NT2/D1 (cell line): ENCODE measurements at regions not wholly inside any gene's neighbourhood (a gene's known extent, or its start where the extent isn't known, plus 50 kb on each side); places are given as distances from the start of the nearest gene placed in this dataset.

Experiments used
- SUZ12 ChIP-seq: IDR thresholded peaks from 2 replicates; pipeline ENCODE4 v1.6.1; 2011; ENCODE audit not compliant: insufficient read length, insufficient read depth; ENCODE audit errors: extremely low read depth
- YY1 ChIP-seq: IDR thresholded peaks from 2 replicates; pipeline ENCODE4 v1.6.1; 2011; ENCODE audit not compliant: insufficient read length, insufficient read depth
- ZNF274 ChIP-seq: IDR thresholded peaks from 2 replicates; pipeline ENCODE4 v1.6.1; 2011; ENCODE audit warnings: mild to moderate bottlenecking, low read depth, low read length

DNA sequence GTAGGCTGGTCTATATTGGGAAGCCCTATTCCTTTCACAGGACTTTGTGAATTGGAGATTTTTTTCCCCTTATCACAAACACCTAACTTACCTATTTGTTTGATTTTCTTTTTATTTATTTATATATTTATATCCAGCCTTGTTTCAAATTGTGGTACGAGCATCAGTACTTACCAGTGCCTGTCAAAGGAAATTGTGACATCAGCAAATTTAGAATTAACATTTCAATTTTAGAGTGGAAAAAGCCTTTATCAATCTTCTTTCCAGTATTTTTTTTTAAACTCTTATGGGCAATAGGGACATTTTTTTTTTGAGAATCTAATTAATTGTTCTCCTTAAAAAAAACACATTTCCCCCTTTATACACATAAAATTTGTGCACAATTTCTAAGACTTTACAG is 790.2 kb downstream of the PRELID2 start:
- TF ChIP-seq ZNF274 (no peak), SUZ12 (no peak), YY1 (no peak)
